RWPE2 (cell line): ENCODE measurements at regions not wholly inside any gene's neighbourhood (a gene's known extent, or its start where the extent isn't known, plus 50 kb on each side); places are given as distances from the start of the nearest gene placed in this dataset.

Experiments used
- ATAC-seq: fragments of 200-7000 bp; cut with Tn5 transposase; 3 replicates; pipeline ENCODE4 v1.9.1; 2021; ENCODE audit warnings: low read depth
- DNase-seq: peaks from one replicate; pipeline ENCODE4 v3.0.0-alpha.2; 2020; ENCODE audit warnings: low spot score
- H3K27ac ChIP-seq: fragments of 450-650 bp; 2 replicates; pipeline ENCODE4 v1.5.1; 2017; ENCODE audit warnings: mild to moderate bottlenecking; ENCODE audit not compliant: poor library complexity, severe bottlenecking
- H3K27me3 ChIP-seq: fragments of 250-450 bp; sonication (Bioruptor Pico); 2 replicates; pipeline ENCODE4 v1.5.1; 2021; ENCODE audit warnings: mild to moderate bottlenecking, moderate library complexity; ENCODE audit not compliant: insufficient read depth, poor library complexity, severe bottlenecking
- H3K36me3 ChIP-seq: fragments of 250-450 bp; sonication (Bioruptor Pico); 2 replicates; pipeline ENCODE4 v1.5.1; 2020; ENCODE audit warnings: low read depth, mild to moderate bottlenecking, moderate library complexity
- H3K4me1 ChIP-seq: fragments of 250-450 bp; sonication (Bioruptor Pico); 2 replicates; pipeline ENCODE4 v1.5.1; 2021; ENCODE audit warnings: mild to moderate bottlenecking, moderate library complexity; ENCODE audit not compliant: insufficient read depth, poor library complexity, severe bottlenecking
- H3K4me3 ChIP-seq: fragments of 250-450 bp; sonication (Bioruptor Pico); 2 replicates; pipeline ENCODE4 v1.5.1; 2021; ENCODE audit warnings: mild to moderate bottlenecking, moderate library complexity; ENCODE audit not compliant: severe bottlenecking
- H3K9me3 ChIP-seq: fragments of 250-450 bp; sonication (Bioruptor Pico); 2 replicates; pipeline ENCODE4 v1.5.1; 2021; ENCODE audit warnings: mild to moderate bottlenecking, moderate library complexity; ENCODE audit not compliant: severe bottlenecking
- CTCF ChIP-seq: fragments of 450-650 bp; IDR thresholded peaks from one replicate; pipeline ENCODE4 v1.5.1; 2017; ENCODE audit warnings: mild to moderate bottlenecking, moderate library complexity; ENCODE audit not compliant: poor library complexity, severe bottlenecking

DNA sequence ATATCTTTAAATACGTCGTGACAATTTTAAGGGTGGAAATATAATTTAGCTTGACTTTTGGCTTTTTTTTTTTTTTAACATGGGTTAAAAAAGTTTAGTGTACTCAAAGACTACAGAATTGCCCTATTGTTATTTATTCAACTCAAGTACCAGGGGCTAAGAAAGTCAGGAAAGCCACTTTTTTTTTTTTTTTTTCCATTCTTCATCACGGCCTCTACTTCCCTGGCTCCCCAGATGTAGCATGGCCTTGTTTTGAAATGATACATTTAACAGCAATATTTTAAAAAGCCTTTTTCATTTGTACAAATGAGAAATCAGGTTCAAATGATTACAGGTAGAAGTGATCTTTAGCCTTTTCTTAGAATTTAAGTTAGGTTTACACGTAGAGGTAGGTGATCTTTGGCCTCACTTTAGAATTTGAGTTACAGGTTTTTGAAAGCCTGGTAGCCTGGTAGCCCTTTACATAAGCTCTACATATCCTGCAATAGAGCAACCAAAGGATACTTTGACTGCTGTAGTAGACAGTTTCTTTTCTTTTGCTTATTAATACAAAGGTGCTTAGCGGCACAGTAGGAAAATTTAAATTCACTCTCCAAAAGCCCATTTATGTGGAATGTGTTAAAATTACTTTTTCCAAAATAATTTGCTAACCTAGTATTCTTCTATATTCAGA lies 160.5 kb upstream of the MMS22L start:
- H3K27ac ChIP-seq: no peak overlapping the region
- no peaks in the 10 kb centered on the region for H3K36me3 ChIP-seq
- ATAC-seq: no peak
- no peak for DNase-seq
- no peak overlapping the region for H3K4me3 ChIP-seq
- H3K27me3 ChIP-seq: peaks cover 10% of the 10 kb centered on the region
- TF ChIP-seq CTCF: no peak
- no peaks in the 10 kb centered on the region for H3K9me3 ChIP-seq
- H3K4me1 ChIP-seq: no peaks in the 10 kb centered on the region

DNA sequence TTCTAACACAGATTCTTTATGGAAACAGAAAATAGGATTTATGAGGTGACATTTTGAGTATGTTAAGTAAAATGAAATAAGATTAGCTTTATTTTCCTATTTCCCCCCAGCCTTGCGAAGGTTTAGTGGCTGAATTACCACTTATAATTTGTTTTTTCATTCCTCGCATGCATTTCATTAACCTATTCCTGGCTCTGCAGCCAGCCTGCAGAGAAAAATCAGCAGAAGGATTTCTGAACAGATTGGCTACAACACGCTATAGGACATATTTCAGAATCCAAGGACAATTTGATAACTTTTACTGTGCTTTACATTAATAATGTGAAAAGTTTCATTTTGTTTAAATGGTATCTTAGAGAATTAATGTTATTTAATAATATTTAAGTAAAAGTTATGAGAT lies 162.4 kb upstream of the MMS22L start:
- ATAC-seq: no peak

GRCh38 chr6:97449444-97449966 lies 166.5 kb upstream of the MMS22L start:
- no peak overlapping the region for H3K27ac ChIP-seq

More for the DNA sequence above, 162.4 kb upstream of the MMS22L start:
- TF ChIP-seq CTCF: no peak
- H3K9me3 ChIP-seq: no peaks in the 10 kb centered on the region
- H3K4me1 ChIP-seq: no peaks in the 10 kb centered on the region
- H3K27me3 ChIP-seq: peaks cover 4% of the 10 kb centered on the region
- H3K36me3 ChIP-seq: no peaks in the 10 kb centered on the region
- DNase-seq: no peak
- H3K4me3 ChIP-seq: no peak overlapping the region
- H3K27ac ChIP-seq: no peak overlapping the region

DNA sequence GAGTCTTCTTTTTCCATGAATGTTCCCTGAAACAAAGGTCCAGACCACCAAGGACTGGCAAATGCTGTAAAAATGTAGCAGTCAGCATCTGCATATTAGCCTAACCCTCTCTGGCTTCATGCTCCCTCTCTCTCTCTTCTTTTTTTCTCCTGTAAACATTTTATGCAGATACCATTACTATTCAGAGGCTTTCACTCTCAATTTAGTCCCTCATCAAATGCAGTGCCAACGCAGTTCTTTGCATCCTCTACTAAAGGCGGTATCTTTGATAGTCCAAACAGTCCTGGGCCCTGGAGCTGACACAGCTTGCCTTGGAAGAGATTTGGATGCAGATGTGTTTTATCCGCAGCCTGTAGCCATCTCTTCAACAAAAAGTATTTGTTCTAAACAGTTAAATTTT lies 167.1 kb upstream of the MMS22L start:
- H3K27me3 ChIP-seq: no peaks in the 10 kb centered on the region
- no peak for TF ChIP-seq CTCF
- H3K9me3 ChIP-seq: no peaks in the 10 kb centered on the region
- no peak overlapping the region for H3K4me3 ChIP-seq
- no peak overlapping the region for H3K27ac ChIP-seq
- no peaks in the 10 kb centered on the region for H3K36me3 ChIP-seq
- no peaks in the 10 kb centered on the region for H3K4me1 ChIP-seq
- ATAC-seq (no peak), DNase-seq (no peak)

More at GRCh38 chr6:97449444-97449966, 166.5 kb upstream of the MMS22L start:
- no peaks in the 10 kb centered on the region for H3K4me1 ChIP-seq
- no peak for ATAC-seq
- H3K36me3 ChIP-seq: no peaks in the 10 kb centered on the region
- TF ChIP-seq CTCF: no peak
- no peak overlapping the region for H3K4me3 ChIP-seq
- no peaks in the 10 kb centered on the region for H3K9me3 ChIP-seq
- H3K27me3 ChIP-seq: peaks cover 4% of the 10 kb centered on the region
- no peak for DNase-seq

- Histone ChIP-seq H3K9me3 (no peaks in the 10 kb centered on the region), H3K4me3 (no peak overlapping the region), H3K4me1 (no peaks in the 10 kb centered on the region), H3K27ac (no peak overlapping the region), H3K36me3 (no peaks in the 10 kb centered on the region), H3K27me3 (no peaks in the 10 kb centered on the region)
- no peak for TF ChIP-seq CTCF
- ATAC-seq (no peak), DNase-seq (no peak)
Observed at GRCh38 chr6:97456070-97456469, 173.1 kb upstream of the MMS22L start.
